ENCODE measurements at regions not wholly inside any gene's neighbourhood (a gene's known extent, or its start where the extent isn't known, plus 50 kb on each side); places are given as distances from the start of the nearest gene placed in this dataset.

- Histone ChIP-seq H3K4me1 (ENCODE audit: control insufficient read depth, insufficient read depth, low read length, unreplicated experiment) (no peaks in the 10 kb centered on the region), H3K27ac (ENCODE audit: low read depth, low read length) (no peak overlapping the region), H3K27me3 (ENCODE audit: insufficient read depth, low read length) (peaks cover 10% of the 10 kb centered on the region; the same call in 1 of the 2 replicates), H2AFZ (ENCODE audit: low read length, unreplicated experiment) (no peak overlapping the region), H3K79me2 (ENCODE audit: control insufficient read depth, insufficient read depth, low read length, unreplicated experiment) (no peaks in the 10 kb centered on the region), H3K4me3 (ENCODE audit: low read depth, low read length) (no peak overlapping the region), H3K36me3 (ENCODE audit: insufficient read depth, low read length) (no peaks in the 10 kb centered on the region)
These were observed 246.9 kb downstream of the ACKR3 start for GRCh38 chr2:236816197-236817170.

DNA sequence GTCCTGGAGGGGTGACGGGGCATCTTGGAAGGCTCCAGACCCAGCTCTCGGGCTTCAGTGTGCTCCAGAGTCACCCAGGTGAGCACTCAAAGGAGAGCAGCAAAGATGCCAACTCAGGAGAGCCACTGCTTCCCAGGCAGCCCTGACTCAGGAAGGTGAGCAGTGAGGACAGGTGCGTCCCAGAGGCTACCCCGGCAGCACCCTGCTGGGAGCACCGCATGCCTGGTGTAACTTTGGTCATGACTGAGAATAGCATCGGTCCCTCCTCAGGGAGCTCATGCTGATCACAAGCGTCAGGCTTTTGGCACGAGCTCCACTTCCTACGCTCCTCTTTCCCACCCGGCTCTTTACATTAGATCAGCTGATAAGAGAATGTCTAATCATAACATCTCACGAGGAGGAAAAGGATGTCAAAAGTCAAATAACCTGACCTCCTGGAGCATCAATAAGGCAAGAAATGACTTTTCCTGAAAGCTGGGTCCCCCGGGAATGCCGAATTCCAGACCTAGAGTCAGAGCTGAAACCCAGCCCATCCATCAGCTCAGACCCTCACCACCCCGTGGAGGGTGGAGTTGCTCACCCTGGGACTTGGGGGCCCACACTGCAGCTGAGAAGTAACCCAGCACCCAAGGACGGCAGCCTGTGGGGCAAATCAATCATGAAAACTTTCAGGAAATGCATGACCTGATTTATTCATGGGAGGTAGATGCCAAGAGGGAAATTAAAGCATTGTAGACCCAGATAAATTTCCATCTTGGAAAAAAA, 248.8 kb downstream of the ACKR3 start:
- Histone ChIP-seq H3K79me2 (ENCODE audit: control insufficient read depth, insufficient read depth, low read length, unreplicated experiment) (no peaks in the 10 kb centered on the region), H2AFZ (ENCODE audit: low read length, unreplicated experiment) (no peak overlapping the region), H3K36me3 (ENCODE audit: insufficient read depth, low read length) (no peaks in the 10 kb centered on the region), H3K4me1 (ENCODE audit: control insufficient read depth, insufficient read depth, low read length, unreplicated experiment) (no peaks in the 10 kb centered on the region), H3K4me3 (ENCODE audit: low read depth, low read length) (no peak overlapping the region), H3K27me3 (ENCODE audit: insufficient read depth, low read length) (peaks cover 14% of the 10 kb centered on the region; the same call in 1 of the 2 replicates), H3K27ac (ENCODE audit: low read depth, low read length) (no peak overlapping the region)

DNA sequence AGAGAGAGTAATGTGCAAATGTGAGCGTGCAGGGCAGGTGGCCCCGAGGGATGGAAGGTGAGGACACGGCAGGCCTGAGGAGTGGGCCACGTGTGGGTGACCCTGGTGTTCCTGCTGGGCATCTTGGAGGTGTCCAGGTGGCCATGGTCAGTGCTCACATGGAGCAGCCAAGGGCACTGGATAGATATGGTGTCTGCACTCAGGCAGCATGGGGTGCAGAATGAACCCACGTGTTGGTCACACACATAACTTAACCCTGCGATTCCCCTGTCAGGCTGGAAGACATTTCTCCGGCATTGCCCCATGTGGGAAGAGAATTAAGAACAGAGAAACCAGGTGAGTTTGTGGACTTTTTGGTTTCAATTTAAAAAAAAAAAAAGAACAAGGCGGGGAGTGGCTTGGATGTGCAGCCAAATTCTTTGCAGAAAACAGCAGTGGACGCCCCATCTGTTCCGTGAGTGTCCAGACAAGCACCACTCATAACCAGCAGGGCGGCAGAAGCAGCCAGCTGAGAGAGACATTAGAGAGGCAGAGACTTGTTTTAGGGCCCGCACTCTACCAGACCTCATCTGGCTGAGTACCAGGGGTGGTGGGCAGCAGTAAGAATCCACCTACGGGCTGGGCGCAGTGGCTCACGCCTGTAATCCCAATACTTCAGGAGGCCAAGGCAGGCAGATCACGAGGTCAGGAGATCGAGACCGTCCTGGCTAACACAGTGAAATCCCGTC, 249.8 kb downstream of the ACKR3 start:
- no peaks in the 10 kb centered on the region for H3K36me3 ChIP-seq (ENCODE audit: insufficient read depth, low read length)
- no peaks in the 10 kb centered on the region for H3K79me2 ChIP-seq (ENCODE audit: control insufficient read depth, insufficient read depth, low read length, unreplicated experiment)
- H3K27ac ChIP-seq (ENCODE audit: low read depth, low read length): no peak overlapping the region
- peaks cover 14% of the 10 kb centered on the region; the same call in 1 of the 2 replicates for H3K27me3 ChIP-seq (ENCODE audit: insufficient read depth, low read length)
- no peak overlapping the region for H2AFZ ChIP-seq (ENCODE audit: low read length, unreplicated experiment)
- no peaks in the 10 kb centered on the region for H3K4me1 ChIP-seq (ENCODE audit: control insufficient read depth, insufficient read depth, low read length, unreplicated experiment)
- no peak overlapping the region for H3K4me3 ChIP-seq (ENCODE audit: low read depth, low read length)

GRCh38 chr2:236820763-236821344, 251.2 kb downstream of the ACKR3 start:
- Histone ChIP-seq H3K4me3 (ENCODE audit: low read depth, low read length) (no peak overlapping the region), H3K4me1 (ENCODE audit: control insufficient read depth, insufficient read depth, low read length, unreplicated experiment) (no peaks in the 10 kb centered on the region), H2AFZ (ENCODE audit: low read length, unreplicated experiment) (no peak overlapping the region), H3K36me3 (ENCODE audit: insufficient read depth, low read length) (no peaks in the 10 kb centered on the region), H3K27ac (ENCODE audit: low read depth, low read length) (no peak overlapping the region), H3K79me2 (ENCODE audit: control insufficient read depth, insufficient read depth, low read length, unreplicated experiment) (no peaks in the 10 kb centered on the region), H3K27me3 (ENCODE audit: insufficient read depth, low read length) (peaks cover 14% of the 10 kb centered on the region; the same call in 1 of the 2 replicates)

DNA sequence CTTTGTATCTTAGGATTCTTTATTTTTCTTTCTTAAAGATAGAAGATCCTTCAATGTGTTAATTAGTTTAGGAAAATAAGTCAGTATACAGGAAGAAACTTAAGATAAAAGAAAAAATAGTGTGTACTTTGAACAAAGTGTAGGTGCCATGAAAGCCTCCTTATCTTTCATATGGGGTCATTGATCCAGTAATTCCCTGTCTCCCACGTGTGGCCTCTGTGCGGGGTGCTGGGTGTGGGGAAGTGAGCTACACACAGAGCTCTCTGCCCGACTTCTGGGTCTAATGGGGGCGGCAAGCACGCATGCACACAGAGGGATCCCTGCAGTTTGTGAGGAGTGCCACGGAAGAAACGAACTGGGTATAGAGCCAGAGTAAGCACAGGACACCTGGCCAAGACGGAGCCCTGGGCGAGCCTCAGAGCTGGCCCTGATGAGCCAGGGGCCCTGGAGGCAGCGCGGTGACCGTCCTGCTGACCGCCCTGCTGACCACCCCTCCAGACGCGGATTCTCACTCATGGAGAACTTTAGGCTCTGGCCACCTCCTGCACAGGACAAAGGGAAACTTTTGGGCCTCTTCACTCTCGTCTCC, 253.5 kb downstream of the ACKR3 start:
- Histone ChIP-seq H3K27ac (ENCODE audit: low read depth, low read length) (no peak overlapping the region), H3K27me3 (ENCODE audit: insufficient read depth, low read length) (peaks cover 14% of the 10 kb centered on the region; the same call in 1 of the 2 replicates), H2AFZ (ENCODE audit: low read length, unreplicated experiment) (no peak overlapping the region)

DNA sequence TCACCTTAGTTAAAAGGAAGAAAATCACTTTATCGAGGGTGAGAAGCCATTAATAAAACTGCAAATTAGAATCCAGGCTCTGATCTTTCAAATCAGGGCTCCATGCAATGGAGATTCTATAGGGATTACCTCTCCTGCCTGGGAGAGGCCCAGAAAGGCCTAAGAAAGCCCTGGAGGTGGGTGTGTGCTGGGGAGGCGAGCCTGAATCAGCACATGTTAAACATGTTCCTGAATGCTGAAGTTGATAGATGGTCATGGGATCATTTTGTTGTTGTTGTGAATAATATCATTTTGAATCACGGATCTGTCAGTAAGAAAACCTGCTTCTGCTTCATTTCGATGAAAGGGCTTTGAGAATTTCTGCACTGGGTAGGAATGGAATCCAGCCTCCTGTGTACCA, 254.3 kb downstream of the ACKR3 start:
- Histone ChIP-seq H3K36me3 (ENCODE audit: insufficient read depth, low read length) (no peaks in the 10 kb centered on the region), H3K4me3 (ENCODE audit: low read depth, low read length) (no peak overlapping the region), H2AFZ (ENCODE audit: low read length, unreplicated experiment) (no peak overlapping the region), H3K27ac (ENCODE audit: low read depth, low read length) (no peak overlapping the region), H3K27me3 (ENCODE audit: insufficient read depth, low read length) (peaks cover 11% of the 10 kb centered on the region; the same call in 1 of the 2 replicates), H3K4me1 (ENCODE audit: control insufficient read depth, insufficient read depth, low read length, unreplicated experiment) (no peaks in the 10 kb centered on the region), H3K79me2 (ENCODE audit: control insufficient read depth, insufficient read depth, low read length, unreplicated experiment) (no peaks in the 10 kb centered on the region)

More for the DNA sequence above, 253.5 kb downstream of the ACKR3 start:
- H3K36me3 ChIP-seq (ENCODE audit: insufficient read depth, low read length): no peaks in the 10 kb centered on the region
- H3K4me3 ChIP-seq (ENCODE audit: low read depth, low read length): no peak overlapping the region
- no peaks in the 10 kb centered on the region for H3K79me2 ChIP-seq (ENCODE audit: control insufficient read depth, insufficient read depth, low read length, unreplicated experiment)
- H3K4me1 ChIP-seq (ENCODE audit: control insufficient read depth, insufficient read depth, low read length, unreplicated experiment): no peaks in the 10 kb centered on the region

DNA sequence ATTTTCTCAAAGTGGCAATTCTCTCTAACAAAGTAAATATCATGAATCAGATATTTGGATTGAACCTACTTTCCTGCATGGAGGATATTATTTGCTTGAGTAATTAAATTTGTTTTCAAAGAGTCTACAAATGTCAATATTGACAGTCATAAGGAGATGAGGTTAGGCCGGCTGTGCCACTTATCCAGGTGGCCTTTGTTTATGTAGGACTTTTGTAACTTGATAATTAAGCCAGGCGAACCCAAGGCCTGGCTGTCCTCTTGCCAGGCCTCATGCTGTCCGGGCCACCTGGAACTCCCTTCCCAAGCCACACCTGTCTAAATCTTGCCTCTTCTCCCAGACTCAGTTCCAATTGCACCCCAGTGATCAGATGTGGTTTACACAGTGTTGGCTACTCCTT, 255.2 kb downstream of the ACKR3 start:
- Histone ChIP-seq H3K4me1 (ENCODE audit: control insufficient read depth, insufficient read depth, low read length, unreplicated experiment) (no peaks in the 10 kb centered on the region), H3K79me2 (ENCODE audit: control insufficient read depth, insufficient read depth, low read length, unreplicated experiment) (no peaks in the 10 kb centered on the region), H3K4me3 (ENCODE audit: low read depth, low read length) (no peak overlapping the region), H3K27ac (ENCODE audit: low read depth, low read length) (no peak overlapping the region), H3K36me3 (ENCODE audit: insufficient read depth, low read length) (no peaks in the 10 kb centered on the region), H3K27me3 (ENCODE audit: insufficient read depth, low read length) (peaks cover 11% of the 10 kb centered on the region; the same call in 1 of the 2 replicates), H2AFZ (ENCODE audit: low read length, unreplicated experiment) (no peak overlapping the region)

- H2AFZ ChIP-seq (ENCODE audit: low read length, unreplicated experiment): no peak overlapping the region
- H3K4me3 ChIP-seq (ENCODE audit: low read depth, low read length): no peak overlapping the region
- H3K79me2 ChIP-seq (ENCODE audit: control insufficient read depth, insufficient read depth, low read length, unreplicated experiment): no peaks in the 10 kb centered on the region
- no peaks in the 10 kb centered on the region for H3K36me3 ChIP-seq (ENCODE audit: insufficient read depth, low read length)
- no peak overlapping the region for H3K27ac ChIP-seq (ENCODE audit: low read depth, low read length)
- H3K4me1 ChIP-seq (ENCODE audit: control insufficient read depth, insufficient read depth, low read length, unreplicated experiment): no peaks in the 10 kb centered on the region
- peaks cover 8% of the 10 kb centered on the region; the same call in 1 of the 2 replicates for H3K27me3 ChIP-seq (ENCODE audit: insufficient read depth, low read length)
These were observed 256.4 kb downstream of the ACKR3 start for GRCh38 chr2:236825989-236826510.

DNA sequence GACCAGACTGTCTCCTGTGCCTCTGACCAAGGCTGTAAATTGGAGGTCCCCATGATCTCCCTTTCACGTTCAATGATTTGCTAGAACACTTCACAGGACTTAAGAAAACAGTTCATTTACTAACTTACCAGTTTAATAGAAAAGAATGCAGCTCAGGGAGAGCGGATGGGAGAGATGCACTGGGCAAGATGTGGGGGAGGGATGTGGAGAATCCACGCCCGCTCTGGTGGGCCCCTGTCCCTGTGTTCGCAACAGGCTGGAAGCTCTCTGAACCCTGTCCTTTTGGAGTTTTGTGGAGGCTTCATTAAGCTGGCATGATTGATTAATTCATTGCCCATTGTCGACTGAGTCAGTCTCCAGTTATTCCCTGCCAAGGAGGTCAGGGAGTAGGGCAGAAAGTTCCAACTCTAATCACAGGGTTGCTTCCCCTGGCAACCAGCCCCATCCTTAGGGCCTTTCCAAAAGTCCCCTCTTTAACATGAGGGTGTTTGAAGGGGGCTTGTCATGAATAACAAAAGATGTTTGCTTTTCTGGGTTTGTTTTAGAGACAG, 257.1 kb downstream of the ACKR3 start:
- Histone ChIP-seq H3K4me1 (ENCODE audit: control insufficient read depth, insufficient read depth, low read length, unreplicated experiment) (no peaks in the 10 kb centered on the region), H3K27ac (ENCODE audit: low read depth, low read length) (no peak overlapping the region), H3K36me3 (ENCODE audit: insufficient read depth, low read length) (no peaks in the 10 kb centered on the region), H3K79me2 (ENCODE audit: control insufficient read depth, insufficient read depth, low read length, unreplicated experiment) (no peaks in the 10 kb centered on the region), H3K4me3 (ENCODE audit: low read depth, low read length) (no peak overlapping the region), H3K27me3 (ENCODE audit: insufficient read depth, low read length) (peaks cover 3% of the 10 kb centered on the region; the same call in 1 of the 2 replicates), H2AFZ (ENCODE audit: low read length, unreplicated experiment) (no peak overlapping the region)
